NCI-H748 (cell line): ENCODE measurements at regions not wholly inside any gene's neighbourhood (a gene's known extent, or its start where the extent isn't known, plus 50 kb on each side); places are given as distances from the start of the nearest gene placed in this dataset.

Experiments
- DNase-seq: peaks from one replicate; lab custom pipeline; 2025; ENCODE audit not compliant: unreplicated experiment; lab: John Stamatoyannopoulos, UW

DNA sequence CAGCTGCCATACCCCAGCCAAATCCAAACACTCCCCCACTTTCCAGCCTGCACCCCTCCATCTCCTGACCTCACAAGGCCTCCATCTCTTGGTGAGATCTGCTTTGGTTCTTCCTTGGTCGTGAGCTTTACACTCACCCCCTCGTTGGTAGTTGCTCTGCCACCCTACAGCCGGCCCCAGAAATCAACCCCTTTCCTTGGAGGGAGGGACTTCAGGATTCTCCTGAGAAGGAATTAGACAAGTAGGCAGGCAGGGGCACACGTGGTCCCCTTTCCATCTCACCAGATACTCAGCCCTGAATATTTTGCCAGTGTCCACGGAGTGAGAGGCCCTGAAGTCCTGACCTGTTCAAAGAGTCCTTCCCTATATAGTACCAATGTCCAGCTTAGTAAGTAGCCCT, 120.0 kb upstream of the PWP1 start:
- no peak for DNase-seq

DNA sequence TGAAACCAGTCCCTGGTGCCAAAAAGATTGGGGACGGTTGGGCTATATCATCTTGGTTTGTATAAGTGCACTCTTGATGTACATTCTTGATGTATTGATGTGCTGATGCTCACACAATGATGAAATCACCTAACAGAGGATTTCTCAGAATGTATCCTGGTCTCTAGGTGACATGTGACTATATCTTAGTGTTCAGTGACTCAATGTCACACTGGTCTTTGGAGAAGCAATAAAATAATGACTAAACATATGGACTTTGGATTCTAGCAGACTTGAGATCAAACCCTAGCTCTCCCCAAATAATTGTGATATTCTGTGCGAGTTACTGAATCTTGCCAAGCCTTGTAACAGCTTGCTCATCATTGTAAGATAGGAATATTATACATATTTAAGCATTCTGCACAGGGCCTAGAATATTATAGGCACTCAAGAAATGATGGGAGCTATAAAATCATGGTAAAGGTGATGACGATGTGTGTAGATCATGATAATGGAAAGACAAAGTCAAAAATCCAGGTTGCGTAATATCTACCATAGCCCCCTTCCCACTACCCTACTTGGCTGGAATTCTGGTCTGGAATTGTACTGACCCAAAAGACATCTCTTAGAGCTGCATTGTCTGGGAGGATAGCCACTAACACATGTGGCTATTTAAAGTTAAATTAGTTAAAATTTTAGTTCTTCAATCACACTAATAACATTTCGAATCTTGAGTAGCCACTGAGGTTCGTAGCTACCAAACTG, 117.6 kb upstream of the PWP1 start:
- DNase-seq, result no peak

DNA sequence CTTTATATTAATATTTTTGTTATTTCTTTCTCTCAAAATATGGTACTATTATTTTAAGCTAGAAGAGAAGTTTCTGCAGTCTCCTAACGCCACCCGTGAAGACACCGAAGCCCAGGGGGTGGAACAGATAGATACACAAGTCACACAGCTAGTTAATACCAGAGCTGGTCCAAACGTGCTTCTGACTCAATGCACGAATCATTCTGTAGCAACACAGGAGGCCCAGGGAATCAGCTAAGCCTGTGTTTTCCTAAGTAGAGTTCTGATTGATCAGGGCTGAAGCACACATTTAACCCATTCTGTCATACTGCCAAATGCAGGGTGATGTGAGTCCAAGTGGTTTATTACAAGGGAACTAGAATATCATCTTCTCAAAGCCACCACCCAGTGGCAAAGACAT, 116.9 kb upstream of the PWP1 start:
- no peak for DNase-seq

DNA sequence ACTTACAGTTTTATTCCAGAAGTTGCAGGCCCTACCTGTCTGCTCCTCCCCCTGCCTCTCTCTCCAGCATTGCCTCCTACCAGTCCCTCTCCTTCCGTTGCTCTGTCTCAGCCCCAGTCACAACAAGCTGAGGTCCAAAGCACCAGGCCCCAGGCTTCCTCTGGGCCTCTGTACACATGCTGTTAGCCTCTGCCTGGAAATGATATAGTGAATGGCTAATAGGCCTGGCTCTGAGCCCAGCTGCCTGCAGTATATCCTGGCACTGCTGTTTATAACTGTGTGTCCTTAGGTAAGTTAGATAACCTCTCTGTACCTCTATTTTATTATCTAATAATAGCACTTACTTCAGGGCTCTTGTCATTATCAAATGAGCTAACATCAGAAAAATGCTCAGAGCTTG, 114.9 kb upstream of the PWP1 start:
- DNase-seq, result no peak

DNA sequence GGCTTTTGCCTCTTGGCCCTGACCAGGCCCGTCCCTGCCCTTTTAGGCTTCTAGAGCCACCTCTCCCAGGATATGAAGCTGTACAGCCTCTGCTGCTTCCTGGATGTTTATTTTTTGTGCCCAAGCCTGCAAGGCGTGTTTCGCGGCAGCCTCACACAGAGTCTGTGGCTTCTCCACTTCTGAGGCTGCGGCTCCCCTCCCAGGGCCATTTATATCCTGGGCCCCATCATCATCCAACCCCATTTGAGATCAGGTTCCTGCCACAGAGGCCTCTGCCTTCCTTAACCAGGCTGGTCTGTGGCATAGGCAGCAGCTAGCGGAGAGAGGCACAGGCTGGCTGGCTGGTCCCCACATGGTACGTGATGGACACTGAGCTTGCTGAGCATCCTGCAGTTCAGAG, 114.1 kb upstream of the PWP1 start:
- no peak for DNase-seq

DNA sequence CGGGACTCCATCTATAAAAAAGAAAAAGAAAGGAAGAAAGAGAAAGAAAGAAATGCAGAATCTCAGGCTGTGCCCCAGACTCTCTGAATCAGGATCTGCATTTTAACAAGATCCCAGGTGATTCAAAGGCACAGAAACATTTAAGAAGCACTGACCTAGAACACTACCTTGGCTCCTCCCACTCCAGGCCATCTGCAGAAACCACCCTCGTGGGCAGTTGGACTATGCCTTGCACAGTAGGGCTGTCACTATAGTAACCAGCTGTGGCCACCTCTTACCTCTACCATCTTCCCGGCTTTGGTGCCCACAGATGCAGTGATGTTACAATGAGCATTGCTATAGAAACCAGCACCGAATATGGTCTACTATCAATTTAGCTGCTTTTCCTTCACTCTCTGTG, 110.9 kb upstream of the PWP1 start:
- no peak for DNase-seq

DNA sequence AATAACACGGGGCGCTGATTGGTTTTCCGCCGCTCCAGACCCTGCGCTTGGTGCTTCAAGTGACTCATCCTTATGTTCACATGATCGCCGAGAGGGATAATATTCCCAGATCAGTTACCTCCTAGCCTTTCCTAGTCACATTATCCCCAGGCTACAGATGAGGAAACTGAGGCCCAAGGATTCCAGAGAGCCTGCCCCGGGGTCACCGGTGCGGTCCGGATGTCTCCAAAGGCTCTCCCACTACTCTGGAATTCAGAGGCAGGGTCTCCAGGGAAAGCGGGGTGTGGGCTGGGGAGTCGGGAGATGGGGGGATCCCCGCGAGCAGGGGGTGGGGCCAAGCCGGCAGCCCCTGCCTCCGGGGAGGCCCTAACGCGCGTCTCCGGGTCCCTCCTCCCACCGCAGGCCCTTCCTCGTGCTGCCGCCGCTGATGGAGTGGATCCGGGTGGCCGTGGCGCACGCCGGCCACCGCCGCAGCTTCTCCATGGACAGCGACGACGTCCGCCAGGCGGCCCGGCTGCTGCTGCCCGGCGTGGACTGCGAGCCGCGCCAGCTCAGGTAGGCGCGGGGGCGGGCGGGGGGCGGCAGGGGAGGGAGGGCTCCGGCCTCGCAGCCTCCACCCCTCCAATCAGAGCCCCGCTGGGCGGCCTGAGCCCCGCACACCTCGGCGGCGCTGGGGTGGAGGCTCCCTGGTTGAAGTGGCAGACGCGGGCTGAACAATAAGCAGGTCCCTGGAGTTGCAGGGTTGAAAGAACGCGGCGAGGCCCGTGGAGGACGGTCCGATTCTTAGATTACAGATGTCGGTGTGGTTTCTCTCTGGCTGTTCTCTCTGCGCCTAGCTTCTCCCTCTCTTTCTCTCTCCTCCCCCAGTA, 104.6 kb upstream of the PWP1 start:
- DNase-seq, result no peak

DNA sequence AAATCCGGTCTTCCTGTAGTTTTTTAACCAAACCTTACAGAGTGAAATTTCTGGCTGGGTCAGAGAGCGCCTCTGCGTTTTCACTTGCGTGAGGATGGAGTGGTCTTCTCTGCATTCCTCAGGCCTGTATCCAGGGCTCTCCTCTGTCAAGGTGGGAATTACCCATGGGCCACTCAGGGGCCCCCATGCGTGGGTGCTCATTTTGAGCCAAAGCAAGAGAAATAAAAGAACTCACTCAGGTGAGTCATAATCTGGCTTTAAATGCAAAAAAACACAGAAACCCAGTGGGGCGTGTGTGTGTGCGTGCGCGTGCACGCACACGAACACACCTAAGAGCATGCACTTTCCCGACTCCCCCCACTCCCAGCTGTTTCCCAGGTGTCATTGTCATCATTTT, 104.0 kb upstream of the PWP1 start:
- DNase-seq, result no peak

DNA sequence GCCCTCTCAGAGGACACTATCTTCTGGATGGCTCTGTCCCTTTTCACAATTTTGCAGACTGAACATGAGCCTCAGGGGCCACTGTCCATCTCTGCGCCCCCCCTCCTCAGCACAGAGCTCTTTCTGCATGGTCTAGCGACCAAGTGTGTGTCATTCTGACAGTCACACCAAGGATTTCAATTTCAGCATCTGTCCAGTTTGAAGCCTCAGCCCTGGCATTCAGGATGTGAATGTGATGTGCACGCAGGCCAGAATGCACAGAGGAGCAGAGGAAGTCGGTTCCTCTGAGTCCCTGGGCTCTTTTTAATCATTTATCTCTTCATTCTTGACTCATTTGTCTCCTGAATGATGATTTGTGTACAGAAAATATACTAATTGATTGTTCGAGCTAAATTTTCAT, 102.0 kb upstream of the PWP1 start:
- no peak for DNase-seq

DNA sequence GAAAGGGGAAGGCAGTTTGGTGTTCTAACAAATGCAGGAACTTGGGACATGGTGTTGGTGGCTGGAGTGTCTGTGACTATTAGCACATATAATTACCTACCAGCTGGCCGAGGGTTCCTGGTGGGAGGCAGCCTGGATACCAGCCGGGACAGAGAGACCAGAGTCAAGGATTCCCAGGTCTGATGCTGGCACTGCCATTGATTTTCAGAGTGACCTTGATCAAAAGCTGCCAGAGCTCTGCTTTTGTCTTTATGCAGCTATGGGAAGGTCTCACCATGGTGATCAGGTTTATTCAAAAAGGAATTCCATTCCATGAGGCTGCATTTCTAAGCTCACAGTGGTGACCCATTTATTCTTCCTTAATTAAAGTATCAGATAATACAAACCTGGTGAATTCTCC, 101.0 kb upstream of the PWP1 start:
- no peak for DNase-seq

DNA sequence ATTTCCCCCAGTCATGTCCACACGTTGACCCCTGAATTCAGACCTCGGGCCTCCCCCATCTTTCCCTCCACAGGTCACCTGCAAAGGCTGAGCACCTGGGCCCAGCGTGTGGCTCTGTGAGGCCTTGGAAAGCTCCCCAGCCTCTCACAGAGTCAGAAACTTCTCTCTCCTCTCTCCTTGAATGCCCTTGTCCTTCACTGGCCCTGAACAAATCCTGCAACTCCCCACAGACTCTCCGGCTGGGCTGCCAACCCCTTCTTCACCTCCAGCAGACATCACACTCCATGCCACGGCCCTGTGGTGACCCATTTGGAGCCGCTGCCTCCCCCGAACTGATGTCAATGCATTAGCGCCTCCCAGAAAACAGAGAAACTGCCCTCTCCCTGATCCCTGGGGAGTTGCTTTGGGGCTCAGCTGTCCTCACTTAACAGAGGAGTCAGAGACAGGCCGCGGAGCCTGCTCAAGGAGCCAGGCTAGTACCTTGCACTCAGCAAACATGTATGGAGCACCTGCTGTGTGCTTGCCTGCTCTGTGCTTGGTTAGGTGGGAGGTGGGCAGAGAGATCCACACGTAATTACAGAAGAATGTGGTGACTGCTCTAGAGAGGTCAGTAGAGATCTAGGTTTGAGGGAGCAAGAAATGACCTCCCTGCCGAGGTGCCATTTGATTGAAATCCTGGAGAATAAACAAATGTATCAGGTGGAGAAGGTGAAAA, 99.2 kb upstream of the PWP1 start:
- no peak for DNase-seq

DNA sequence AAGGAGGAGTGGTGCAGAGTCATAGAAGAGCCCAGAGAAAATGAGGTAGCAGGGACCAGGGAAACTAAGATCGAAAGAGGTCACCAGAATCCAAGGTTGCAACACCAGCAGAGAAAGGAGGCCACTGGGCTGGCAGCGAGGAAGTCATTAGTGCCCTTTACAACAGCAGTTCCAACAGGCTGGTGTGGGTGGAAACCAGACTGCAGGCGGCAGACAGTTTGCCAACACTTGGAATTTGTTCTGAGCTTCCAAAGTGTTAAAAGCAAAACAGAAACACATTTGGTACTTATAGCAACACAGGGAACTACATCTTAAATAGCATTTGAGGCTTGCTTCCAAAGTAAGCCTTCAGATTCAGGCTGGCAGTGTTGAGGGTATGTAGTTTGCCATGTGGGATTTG, 95.2 kb upstream of the PWP1 start:
- no peak for DNase-seq

DNA sequence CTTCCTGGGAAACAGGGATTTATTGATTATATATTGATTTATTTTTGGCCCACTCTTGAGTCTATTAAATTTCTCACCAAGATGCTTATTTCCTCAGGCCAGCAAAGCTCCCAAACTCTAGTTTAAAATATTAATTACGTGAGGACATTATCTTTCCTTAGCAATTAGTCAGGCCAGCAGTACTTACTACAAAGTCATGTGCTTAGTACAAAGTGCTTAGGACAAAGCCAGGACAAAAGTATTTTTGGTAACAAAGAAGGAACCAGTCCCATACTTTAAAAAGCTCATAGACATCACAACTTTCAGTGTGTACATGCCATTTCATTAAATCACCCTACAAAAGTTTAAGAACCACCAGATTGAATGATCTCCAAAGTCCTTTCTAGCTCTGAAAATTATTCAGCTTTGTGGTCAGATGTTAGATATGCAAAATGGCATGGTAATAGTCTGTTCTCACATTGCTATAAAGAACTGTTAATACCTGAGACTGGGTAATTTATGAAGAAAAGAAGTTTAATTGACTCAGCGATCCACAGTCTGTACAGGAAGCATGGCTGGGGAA, 94.7 kb upstream of the PWP1 start:
- DNase-seq, result no peak

DNA sequence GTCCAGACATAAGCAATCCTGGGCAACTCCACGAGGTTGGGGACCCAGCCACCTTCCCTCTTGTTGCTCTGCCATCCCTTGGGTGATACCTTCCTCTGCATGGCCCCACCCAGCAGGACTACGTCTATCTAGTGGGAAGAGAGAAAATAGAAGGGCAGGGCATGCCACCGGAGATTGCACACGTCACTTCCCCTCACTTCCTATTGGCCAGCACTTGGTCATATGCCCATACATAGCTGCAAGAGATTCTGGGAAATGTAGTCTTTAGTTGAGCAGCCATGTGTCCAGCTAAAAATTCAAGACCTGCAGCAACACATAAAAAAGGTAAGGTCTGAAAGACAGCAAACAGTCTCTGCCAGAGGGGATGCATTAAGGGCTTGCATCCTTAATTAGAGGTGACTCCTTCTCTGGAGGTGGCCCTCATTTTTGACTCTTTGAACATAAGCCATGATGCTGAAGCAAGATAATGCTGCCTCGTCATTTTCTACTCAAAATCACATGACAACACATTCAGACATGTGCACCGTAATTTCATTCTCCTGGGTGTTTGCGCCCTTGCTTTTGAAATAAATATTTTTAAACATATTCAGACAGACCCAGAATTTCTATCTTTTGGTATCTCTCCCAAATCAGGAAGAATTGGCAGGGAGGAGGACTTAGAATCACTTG, 91.8 kb upstream of the PWP1 start:
- DNase-seq, result no peak

DNA sequence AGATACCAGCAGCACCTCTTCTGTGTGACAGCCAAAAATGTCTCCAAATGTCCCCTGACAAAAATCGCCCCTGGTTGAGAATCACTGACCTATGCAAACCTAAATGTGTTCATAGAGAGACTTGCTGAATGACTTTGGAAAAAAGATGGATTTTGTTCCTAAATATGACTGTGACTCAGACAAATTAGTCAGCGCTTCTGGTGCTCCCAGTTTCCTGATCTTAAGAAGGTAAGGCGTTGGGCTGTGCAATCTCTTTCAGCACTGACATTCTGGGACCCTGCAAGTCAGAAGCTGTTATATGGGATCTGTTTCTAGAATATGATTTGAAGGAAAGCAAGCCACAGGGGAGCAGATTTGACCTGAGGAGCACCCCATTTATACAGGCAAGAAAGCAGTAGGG, 90.6 kb upstream of the PWP1 start:
- no peak for DNase-seq

DNA sequence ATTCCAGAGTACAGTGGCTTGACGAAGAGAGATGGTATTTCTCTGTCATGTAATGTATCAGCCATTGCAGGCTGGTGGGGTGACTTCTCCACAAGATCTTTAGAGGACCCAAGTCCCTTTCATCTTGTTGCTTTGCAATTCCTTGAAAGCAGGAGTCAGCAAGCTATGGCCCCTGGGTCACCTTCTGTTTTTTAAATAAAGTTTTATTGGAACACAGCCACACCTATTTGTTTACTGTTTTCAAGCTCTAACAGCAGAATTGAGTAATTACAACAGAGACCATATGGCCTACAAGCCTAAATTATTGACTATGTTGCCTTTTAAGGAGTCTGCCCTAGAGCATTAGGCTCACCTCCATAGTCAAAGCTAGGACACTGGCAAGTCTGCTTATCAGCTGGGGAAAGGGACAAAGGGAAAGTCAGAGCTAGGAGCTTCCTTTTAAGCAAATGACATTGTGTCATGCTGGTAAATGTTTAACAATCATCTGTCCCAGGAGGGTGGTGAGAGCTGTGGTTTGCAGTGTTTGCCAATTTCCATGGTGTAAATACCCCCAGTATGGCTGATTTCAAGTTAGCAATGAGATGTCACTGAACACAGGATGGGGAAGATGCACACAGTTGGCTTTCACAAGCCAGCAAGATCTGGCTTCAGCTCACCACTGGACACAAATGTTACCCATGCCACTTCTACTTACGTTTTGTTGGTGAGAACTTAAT, 87.7 kb upstream of the PWP1 start:
- no peak for DNase-seq

DNA sequence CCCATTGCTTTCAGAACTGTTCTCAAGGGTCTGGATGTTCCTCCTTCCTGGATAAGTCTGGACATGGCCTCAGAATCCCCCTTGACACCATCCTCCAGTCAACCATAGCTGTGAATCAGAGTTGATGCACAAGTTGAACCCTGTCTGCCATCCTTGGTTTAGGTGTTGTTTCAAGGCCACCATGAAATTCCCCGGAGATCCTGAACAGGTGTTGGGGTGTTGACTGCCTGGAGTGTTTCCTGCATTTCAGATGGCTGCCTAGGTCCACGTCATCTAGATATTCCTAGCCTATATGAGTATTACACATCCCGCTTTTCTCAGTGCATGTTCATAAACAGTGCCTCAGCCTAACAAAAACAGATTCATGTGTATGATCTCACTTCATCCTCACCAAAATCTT, 86.7 kb upstream of the PWP1 start:
- DNase-seq, result no peak

DNA sequence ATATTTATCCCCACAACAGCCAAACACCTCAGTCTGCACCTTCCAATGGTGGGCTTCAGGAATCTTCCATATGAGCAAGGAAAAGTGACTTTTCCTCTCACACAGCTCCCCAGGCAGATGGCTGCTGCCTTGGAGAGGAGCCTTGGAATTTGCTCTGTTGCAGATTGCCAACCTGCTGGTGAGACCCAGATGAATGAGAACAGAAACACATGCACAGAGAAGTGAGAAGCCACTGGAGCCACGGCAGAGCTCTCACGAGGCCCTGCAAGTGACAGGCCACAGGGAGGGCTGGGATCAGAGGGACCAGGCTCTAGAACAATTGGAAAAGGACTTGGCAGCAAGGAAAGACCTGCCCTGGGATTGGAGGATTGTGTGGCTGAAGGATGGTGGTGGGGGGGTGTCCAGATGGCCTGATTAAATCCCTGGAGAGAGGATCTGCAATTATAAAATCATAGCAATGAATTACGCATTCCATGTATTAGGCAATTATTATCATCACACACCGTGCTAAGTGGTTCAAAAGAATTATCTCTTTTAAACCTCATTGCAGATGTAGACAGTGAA, 84.9 kb upstream of the PWP1 start:
- no peak for DNase-seq

DNA sequence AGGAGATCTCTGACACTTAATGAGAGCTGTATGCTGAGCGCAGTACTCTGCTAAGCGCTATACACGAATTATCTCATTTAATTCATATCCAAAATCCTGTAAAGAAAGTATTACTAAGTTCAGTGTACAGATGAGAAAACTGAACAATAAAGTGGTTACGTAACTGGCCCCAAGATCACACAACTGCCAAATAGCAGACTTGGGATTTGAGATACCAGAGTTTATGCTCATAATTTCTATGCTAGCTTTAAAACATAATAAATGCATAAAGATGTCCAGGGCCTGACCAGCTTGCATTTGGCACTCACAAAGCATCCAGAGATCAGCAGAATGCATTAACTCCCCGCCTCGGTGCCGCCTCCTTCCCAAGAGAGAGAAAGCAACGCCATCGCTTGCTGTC, 83.2 kb upstream of the PWP1 start:
- no peak for DNase-seq

DNA sequence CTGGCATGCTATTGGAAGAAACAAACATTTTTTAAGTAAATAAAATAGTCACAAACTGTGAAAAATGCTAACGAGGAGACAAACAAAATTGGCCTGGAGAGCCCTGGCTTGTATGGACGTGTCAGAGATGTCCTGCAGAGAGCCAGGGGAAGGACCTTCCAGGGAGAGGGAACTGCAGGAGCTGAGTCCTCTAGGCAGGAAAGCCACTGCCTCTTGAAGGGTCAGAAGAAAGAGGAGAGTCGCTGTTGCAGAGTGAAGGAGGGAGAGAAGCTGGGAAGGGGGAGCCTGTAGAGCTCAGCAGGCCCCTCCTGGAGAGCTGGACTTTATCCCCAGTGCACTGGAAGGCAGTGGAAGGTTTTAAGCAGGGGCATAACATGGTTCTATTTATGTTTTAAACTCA, 80.3 kb upstream of the PWP1 start:
- DNase-seq, result peak; percentile 34
